IMR-90 (cell line): ENCODE measurements at regions not wholly inside any gene's neighbourhood (a gene's known extent, or its start where the extent isn't known, plus 50 kb on each side); places are given as distances from the start of the nearest gene placed in this dataset.

Source experiments
- ATAC-seq: fragments of 200-7000 bp; cut with Tn5 transposase; 2 replicates; pipeline ENCODE4 v1.9.1; 2020; ENCODE audit warnings: low read depth, mild to moderate bottlenecking, moderate library complexity
- BruUV-seq: library from RNA; stranded (reverse); fragments of 400-500 nt; replicated peaks from 2 replicates; lab custom pipeline; 2021; lab: Mats Ljungman, UMichigan
- CTCF ChIA-PET: fragments of 300-600 bp; formaldehyde crosslinking; extraction: SDS; loops from one replicate; lab custom pipeline; 2021; ENCODE audit warnings: antibody characterized with exemption; lab: Yijun Ruan, JAX
- POLR2A ChIA-PET: fragments of 300-600 bp; sonication (Branson Sonifier 250); formaldehyde crosslinking; loops from one replicate; lab custom pipeline; 2022; ENCODE audit warnings: antibody characterized with exemption; ENCODE audit not compliant: unreplicated experiment; lab: Charles Lee
- DNase-seq: peaks from one replicate; pipeline ENCODE4 v3.0.0; 2013
- H2AFZ ChIP-seq: replicated peaks from 2 replicates; pipeline ENCODE3; 2013; ENCODE audit warnings: low read length, mild to moderate bottlenecking; ENCODE audit not compliant: poor library complexity
- H2AK5ac ChIP-seq: 2 replicates; pipeline ENCODE4 v1.6.1; 2013; ENCODE audit warnings: low read depth, low read length, inconsistent platforms
- H2AK9ac ChIP-seq: replicated peaks from 2 replicates; pipeline ENCODE3; 2013; ENCODE audit warnings: mild to moderate bottlenecking, low read depth, low read length, moderate library complexity; ENCODE audit not compliant: poor library complexity
- H2BK120ac ChIP-seq: 2 replicates; pipeline ENCODE4 v1.6.1; 2013; ENCODE audit warnings: low read depth, low read length, inconsistent platforms
- H2BK15ac ChIP-seq: 3 replicates; pipeline ENCODE4 v1.6.1; 2013; ENCODE audit warnings: low read depth, low read length, inconsistent platforms
- H2BK20ac ChIP-seq: 2 replicates; pipeline ENCODE4 v1.6.1; 2013; ENCODE audit warnings: low read depth, mild to moderate bottlenecking, inconsistent platforms, low read length, moderate library complexity
- H2BK5ac ChIP-seq: 2 replicates; pipeline ENCODE4 v1.6.1; 2013; ENCODE audit warnings: mild to moderate bottlenecking, low read depth, low read length, inconsistent platforms; ENCODE audit not compliant: poor library complexity, severe bottlenecking
- H3K14ac ChIP-seq: replicated peaks from 2 replicates; pipeline ENCODE4 v1.6.1; 2013; ENCODE audit warnings: low read depth, low read length, inconsistent platforms
- H3K18ac ChIP-seq: 2 replicates; pipeline ENCODE4 v1.6.1; 2013; ENCODE audit warnings: low read depth, low read length, control low read depth
- H3K23ac ChIP-seq: 2 replicates; pipeline ENCODE4 v1.6.1; 2013; ENCODE audit warnings: low read depth, low read length, inconsistent platforms
- H3K27ac ChIP-seq: 2 replicates; pipeline ENCODE4 v1.5.1; 2013; ENCODE audit warnings: mild to moderate bottlenecking, control low read depth, low read length; ENCODE audit not compliant: insufficient read depth
- H3K27me3 ChIP-seq: 2 replicates; pipeline ENCODE4 v1.6.1; 2013; ENCODE audit warnings: low read length; ENCODE audit not compliant: control insufficient read depth, insufficient read depth
- H3K36me3 ChIP-seq: 2 replicates; pipeline ENCODE4 v1.6.1; 2013; ENCODE audit warnings: low read length, mixed read lengths; ENCODE audit not compliant: control insufficient read depth, insufficient read depth
- H3K4ac ChIP-seq: 2 replicates; pipeline ENCODE4 v1.6.1; 2013; ENCODE audit warnings: low read depth, low read length, inconsistent platforms
- H3K4me1 ChIP-seq: 2 replicates; pipeline ENCODE4 v1.6.1; 2013; ENCODE audit warnings: low read length, mixed read lengths; ENCODE audit not compliant: control insufficient read depth, insufficient read depth
- H3K4me2 ChIP-seq: 2 replicates; pipeline ENCODE4 v1.6.1; 2013; ENCODE audit warnings: low read depth, mild to moderate bottlenecking, control low read depth, low read length, moderate library complexity
- H3K4me3 ChIP-seq: 2 replicates; pipeline ENCODE4 v1.5.1; 2013; ENCODE audit warnings: low read depth, mild to moderate bottlenecking, control low read depth, low read length, moderate library complexity; ENCODE audit not compliant: insufficient read depth
- H3K56ac ChIP-seq: 2 replicates; pipeline ENCODE4 v1.6.1; 2013; ENCODE audit warnings: low read length, inconsistent platforms; ENCODE audit not compliant: insufficient read depth; ENCODE audit errors: extremely low read depth
- H3K79me1 ChIP-seq, 2 experiments: 2 replicates each; pipeline ENCODE4 v1.6.1; 2013; ENCODE audit warnings: low read length in 2 of 2, inconsistent platforms in 1 of 2, low read depth in 1 of 2
- H3K9ac ChIP-seq: 2 replicates; pipeline ENCODE4 v1.6.1; 2013; ENCODE audit warnings: low read depth, low read length, control low read depth
- H3K9me1 ChIP-seq: 2 replicates; pipeline ENCODE4 v1.6.1; 2013; ENCODE audit warnings: low read length, inconsistent platforms; ENCODE audit not compliant: insufficient read depth
- H3K9me3 ChIP-seq: 2 replicates; pipeline ENCODE4 v1.6.1; 2013; ENCODE audit warnings: low read length; ENCODE audit not compliant: control insufficient read depth, insufficient read depth
- H4K20me1 ChIP-seq: 2 replicates; pipeline ENCODE4 v1.6.1; 2013; ENCODE audit warnings: low read length, inconsistent platforms; ENCODE audit not compliant: insufficient read depth
- H4K5ac ChIP-seq: 2 replicates; pipeline ENCODE4 v1.6.1; 2013; ENCODE audit warnings: mild to moderate bottlenecking, low read depth, low read length, control low read depth
- H4K8ac ChIP-seq, 2 experiments: 2 replicates each; pipeline ENCODE4 v1.6.1; 2013; ENCODE audit warnings: low read depth in 2 of 2, low read length in 2 of 2, control low read depth in 1 of 2, inconsistent platforms in 1 of 2
- H4K91ac ChIP-seq: 2 replicates; pipeline ENCODE4 v1.6.1; 2013; ENCODE audit warnings: low read depth, low read length, inconsistent platforms; ENCODE audit not compliant: insufficient read depth
- CTCF ChIP-seq: conservative IDR thresholded peaks from 2 replicates; pipeline ENCODE4 v1.5.1; 2012; ENCODE audit warnings: mild to moderate bottlenecking, low read depth, low read length, improper control_type of control experiment
- MAZ ChIP-seq: IDR thresholded peaks from 2 replicates; pipeline ENCODE4 v1.6.1; 2012; ENCODE audit warnings: low read depth, mild to moderate bottlenecking, low read length, improper control_type of control experiment, moderate library complexity, borderline replicate concordance
- WGBS, 2 experiments: methylation state at CpG; one replicate each; pipeline versions ENCODE4 v1.1.5 to v1.1.7; 2013; ENCODE audit warnings: missing lambda C conversion rate in 2 of 2; ENCODE audit not compliant: insufficient read length in 1 of 2; ENCODE audit errors: extremely low coverage in 2 of 2; 5-methylcytosine and 5-hydroxymethylcytosine counted together
- dilution Hi-C: fragments of 300-500 bp; cut with HindIII; formaldehyde crosslinking; loops from one replicate; pipeline ENCODE4 v1.14.3; 2018; ENCODE audit warnings: low sequenced_read_pairs; ENCODE audit not compliant: unreplicated experiment
- in situ Hi-C: fragments of 300-500 bp; cut with MboI; formaldehyde crosslinking; loops from 3 replicates; pipeline ENCODE4 v1.14.3; 2019; ENCODE audit warnings: low sequenced_read_pairs, inconsistent platforms, mixed read lengths
- intact Hi-C: fragments of 100-400 bp; cut with micrococcal nuclease; formaldehyde crosslinking; loops from 2 replicates; pipeline ENCODE4 v1.10.0; 2022

GRCh38 chr3:139835830-139836683, 98.9 kb upstream of the CLSTN2 start:
- CTCF ChIA-PET = no interaction called here
- H3K56ac ChIP-seq = no peak overlapping the region
- DNase-seq (no peak), ATAC-seq (no peak)
- H3K18ac ChIP-seq = no peak overlapping the region
- TF ChIP-seq CTCF (no peak), MAZ (no peak)
- intact Hi-C loops = no loop called here
- H2AK9ac ChIP-seq = no peak overlapping the region
- no peaks in the 10 kb centered on the region for H3K79me1 ChIP-seq
- no peak overlapping the region for H2BK20ac ChIP-seq
- no peak overlapping the region for H2BK5ac ChIP-seq
- no peak overlapping the region for H2AFZ ChIP-seq
- POLR2A ChIA-PET = no interaction called here
- no peak overlapping the region for H4K8ac ChIP-seq
- no CpG with 5 or more reads among the region's 7 CpGs for WGBS, 2 experiments
- H3K9me3 ChIP-seq = 0 out of 2 replicates have a peak, but pooled peaks cover 6% of the 10 kb centered on the region
- no peak overlapping the region for H3K14ac ChIP-seq
- no peak overlapping the region for H2AK5ac ChIP-seq
- in situ Hi-C loops = no loop called here
- H3K27me3 ChIP-seq = no peaks in the 10 kb centered on the region
- no peaks in the 10 kb centered on the region for H4K20me1 ChIP-seq
- no peak overlapping the region for H2BK15ac ChIP-seq
- no peak overlapping the region for H3K27ac ChIP-seq
- no TSS peak for BruUV-seq
- H4K91ac ChIP-seq = no peak overlapping the region
- no peak overlapping the region for H3K9ac ChIP-seq
- H3K4ac ChIP-seq = no peak overlapping the region
- no peak overlapping the region for H3K4me3 ChIP-seq
- no peak overlapping the region for H3K23ac ChIP-seq
- dilution Hi-C loops = no loop called here
- no peaks in the 10 kb centered on the region for H3K36me3 ChIP-seq
- no peak overlapping the region for H4K5ac ChIP-seq
- H3K4me1 ChIP-seq = no peaks in the 10 kb centered on the region
- H2BK120ac ChIP-seq = no peak overlapping the region
- no peaks in the 10 kb centered on the region for H3K9me1 ChIP-seq
- H3K4me2 ChIP-seq = no peak overlapping the region
